SK-N-SH (cell line): ENCODE measurements at regions not wholly inside any gene's neighbourhood (a gene's known extent, or its start where the extent isn't known, plus 50 kb on each side); places are given as distances from the start of the nearest gene placed in this dataset.

Experiments
- CTCF ChIA-PET: fragments of 300-600, 350-600 bp; formaldehyde crosslinking; extraction: SDS; loops from one replicate; lab custom pipeline; 2021; lab: Yijun Ruan, JAX
- POLR2A ChIA-PET: fragments of 350-600 bp; sonication (Branson Sonifier 250); formaldehyde crosslinking; extraction: SDS; loops from one replicate; lab custom pipeline; 2020; ENCODE audit warnings: antibody characterized with exemption, inconsistent platforms; lab: Yijun Ruan, JAX
- DNase-seq: peaks from one replicate; pipeline ENCODE4 v3.0.0; 2012
- H2AFZ ChIP-seq: fragments of 200-600 bp; sonication (generic); 2 replicates; pipeline ENCODE4 v1.8.1; 2016; ENCODE audit warnings: antibody characterized with exemption, mild to moderate bottlenecking, low read depth
- H3F3A ChIP-seq: fragments of 200-600 bp; sonication (generic); replicated peaks from 2 replicates; pipeline ENCODE3; 2016; ENCODE audit warnings: antibody characterized with exemption, mild to moderate bottlenecking; ENCODE audit not compliant: insufficient read depth
- H3K27ac ChIP-seq, 2 experiments: fragments of 200-500 bp in 1 of 2; fragments of 200-600 bp in 1 of 2; sonication (Bioruptor generic) in 1 of 2; sonication (generic), shearing (Covaris generic) in 1 of 2; 2 replicates each; pipeline versions ENCODE4 v1.5.1 to v1.6.1; 2014 to 2016; ENCODE audit warnings: low read depth in 2 of 2, inconsistent platforms in 1 of 2, low read length in 1 of 2, mild to moderate bottlenecking in 1 of 2, mixed read lengths in 1 of 2
- H3K27me3 ChIP-seq: fragments of 200-600 bp; sonication (generic), shearing (Covaris generic); 2 replicates; pipeline ENCODE4 v1.6.1; 2016; ENCODE audit warnings: mixed run types; ENCODE audit not compliant: insufficient read depth
- H3K36me3 ChIP-seq, 2 experiments: fragments of 200-500 bp in 1 of 2; fragments of 200-600 bp in 1 of 2; sonication (Bioruptor generic) in 1 of 2; sonication (generic) in 1 of 2; replicated peaks in 1 of 2; 2 replicates each; pipeline versions ENCODE3 to v1.5.1; 2014 to 2016; ENCODE audit warnings: low read length in 1 of 2, mild to moderate bottlenecking in 1 of 2; ENCODE audit not compliant: insufficient read depth in 2 of 2, control insufficient read depth in 1 of 2
- H3K4me1 ChIP-seq, 2 experiments: fragments of 200-500 bp in 1 of 2; fragments of 200-600 bp in 1 of 2; sonication (Bioruptor generic) in 1 of 2; sonication (generic), shearing (Covaris generic) in 1 of 2; 2 replicates each; pipeline versions ENCODE4 v1.5.1 to v1.6.1; 2014 to 2016; ENCODE audit warnings: low read depth in 1 of 2, low read length in 1 of 2, mixed run types in 1 of 2; ENCODE audit not compliant: insufficient read depth in 2 of 2, control insufficient read depth in 1 of 2
- H3K4me2 ChIP-seq: fragments of 200-600 bp; sonication (generic), shearing (Covaris generic); 2 replicates; pipeline ENCODE4 v1.6.1; 2017; ENCODE audit warnings: mixed run types
- H3K4me3 ChIP-seq, 2 experiments: fragments of 200-500 bp in 1 of 2; fragments of 200-600 bp in 1 of 2; sonication (Bioruptor generic) in 1 of 2; sonication (generic), shearing (Covaris generic) in 1 of 2; 2 replicates each; pipeline versions ENCODE4 v1.5.1 to v1.8.1; 2014 to 2016; ENCODE audit warnings: low read depth in 2 of 2, inconsistent platforms in 1 of 2, low read length in 1 of 2, mild to moderate bottlenecking in 1 of 2, mixed read lengths in 1 of 2, moderate library complexity in 1 of 2
- H3K79me2 ChIP-seq: fragments of 200-600 bp; sonication (generic); 2 replicates; pipeline ENCODE4 v1.8.1; 2017; ENCODE audit warnings: mild to moderate bottlenecking; ENCODE audit not compliant: insufficient read depth
- H3K9ac ChIP-seq: fragments of 200-600 bp; sonication (generic); 2 replicates; pipeline ENCODE4 v1.6.1; 2017; ENCODE audit warnings: mixed run types
- H3K9me2 ChIP-seq: fragments of 200-600 bp; sonication (generic); 2 replicates; pipeline ENCODE4 v1.6.1; 2017; ENCODE audit warnings: mixed run types
- H3K9me3 ChIP-seq: fragments of 200-600 bp; sonication (generic); 2 replicates; pipeline ENCODE4 v1.6.1; 2017; ENCODE audit warnings: mixed run types, mild to moderate bottlenecking, moderate library complexity
- H4K20me1 ChIP-seq: fragments of 200-600 bp; sonication (generic); 2 replicates; pipeline ENCODE4 v1.6.1; 2017; ENCODE audit warnings: mild to moderate bottlenecking, mixed run types; ENCODE audit not compliant: insufficient read depth
- CHD2 ChIP-seq: fragments of 150-350 bp; IDR thresholded peaks from 2 replicates; pipeline ENCODE4 v1.6.1; 2018; ENCODE audit warnings: low read length; ENCODE audit not compliant: partially characterized antibody
- ELF1 ChIP-seq: IDR thresholded peaks from 2 replicates; pipeline ENCODE4 v1.4.0; 2012
- EZH2phosphoT487 ChIP-seq: fragments of 200-600 bp; sonication (generic); IDR thresholded peaks from 2 replicates; pipeline ENCODE4 v1.6.1; 2017; ENCODE audit warnings: low read depth, mixed run types, mild to moderate bottlenecking, antibody characterized with exemption, moderate library complexity, borderline replicate concordance
- FOSL2 ChIP-seq: IDR thresholded peaks from 2 replicates; pipeline ENCODE4 v1.4.0; 2012; ENCODE audit warnings: low read depth, mild to moderate bottlenecking, moderate library complexity, borderline replicate concordance
- FOXM1 ChIP-seq: IDR thresholded peaks from 2 replicates; pipeline ENCODE4 v1.4.0; 2012; ENCODE audit warnings: low read depth, mild to moderate bottlenecking
- GABPA ChIP-seq: IDR thresholded peaks from 2 replicates; pipeline ENCODE4 v1.4.0; 2012; ENCODE audit warnings: low read depth, mild to moderate bottlenecking
- GATA2 ChIP-seq: sonication (generic); formaldehyde crosslinking; IDR thresholded peaks from 2 replicates; pipeline ENCODE4 v1.5.0; 2020; ENCODE audit warnings: mild to moderate bottlenecking, missing genetic modification reagents
- JUND ChIP-seq: IDR thresholded peaks from 2 replicates; pipeline ENCODE4 v1.4.0; 2012
- NFIC ChIP-seq: IDR thresholded peaks from 2 replicates; pipeline ENCODE4 v1.4.0; 2012; ENCODE audit warnings: borderline replicate concordance
- RAD21 ChIP-seq: IDR thresholded peaks from 2 replicates; pipeline ENCODE4 v1.6.1; 2012; ENCODE audit warnings: mild to moderate bottlenecking, low read length
- RCOR1 ChIP-seq: fragments of 150-350 bp; IDR thresholded peaks from 2 replicates; pipeline ENCODE4 v1.6.1; 2017; ENCODE audit warnings: antibody characterized with exemption, low read length
- RFX5 ChIP-seq: IDR thresholded peaks from 2 replicates; pipeline ENCODE4 v1.6.1; 2012; ENCODE audit warnings: mild to moderate bottlenecking, improper control_type of control experiment, low read length
- RXRA ChIP-seq: IDR thresholded peaks from 2 replicates; pipeline ENCODE4 v1.4.0; 2012; ENCODE audit warnings: low read depth, mild to moderate bottlenecking, borderline replicate concordance
- WGBS: methylation state at CpG from one replicate; pipeline ENCODE4 v1.1.6; 2017; ENCODE audit warnings: low lambda C conversion rate; 5-methylcytosine and 5-hydroxymethylcytosine counted together
- TF ChIP-seq, protein P1 (sequence below): IDR thresholded peaks from 2 replicates; pipeline ENCODE4 v1.4.0; 2012; ENCODE audit warnings: low read depth, borderline replicate concordance
- TF ChIP-seq, protein P2 (sequence below): IDR thresholded peaks from 2 replicates; pipeline ENCODE4 v1.6.1; 2012; ENCODE audit warnings: mild to moderate bottlenecking, low read depth, low read length, moderate library complexity
- TF ChIP-seq, protein P3 (sequence below): fragments of 200-600 bp; sonication (generic); IDR thresholded peaks from 2 replicates; pipeline ENCODE4 v1.6.1; 2017; ENCODE audit warnings: antibody characterized with exemption, mild to moderate bottlenecking, moderate library complexity
- TF ChIP-seq, protein P4 (sequence below): fragments of 150-350 bp; IDR thresholded peaks from 2 replicates; pipeline ENCODE4 v1.6.1; 2017; ENCODE audit warnings: antibody characterized with exemption, low read length, low read depth, borderline replicate concordance
- TF ChIP-seq, protein P5 (sequence below): IDR thresholded peaks from 2 replicates; pipeline ENCODE4 v1.4.0; 2012; ENCODE audit warnings: low read depth, borderline replicate concordance
- TF ChIP-seq, protein P6 (sequence below): IDR thresholded peaks from 2 replicates; pipeline ENCODE4; 2012

DNA sequence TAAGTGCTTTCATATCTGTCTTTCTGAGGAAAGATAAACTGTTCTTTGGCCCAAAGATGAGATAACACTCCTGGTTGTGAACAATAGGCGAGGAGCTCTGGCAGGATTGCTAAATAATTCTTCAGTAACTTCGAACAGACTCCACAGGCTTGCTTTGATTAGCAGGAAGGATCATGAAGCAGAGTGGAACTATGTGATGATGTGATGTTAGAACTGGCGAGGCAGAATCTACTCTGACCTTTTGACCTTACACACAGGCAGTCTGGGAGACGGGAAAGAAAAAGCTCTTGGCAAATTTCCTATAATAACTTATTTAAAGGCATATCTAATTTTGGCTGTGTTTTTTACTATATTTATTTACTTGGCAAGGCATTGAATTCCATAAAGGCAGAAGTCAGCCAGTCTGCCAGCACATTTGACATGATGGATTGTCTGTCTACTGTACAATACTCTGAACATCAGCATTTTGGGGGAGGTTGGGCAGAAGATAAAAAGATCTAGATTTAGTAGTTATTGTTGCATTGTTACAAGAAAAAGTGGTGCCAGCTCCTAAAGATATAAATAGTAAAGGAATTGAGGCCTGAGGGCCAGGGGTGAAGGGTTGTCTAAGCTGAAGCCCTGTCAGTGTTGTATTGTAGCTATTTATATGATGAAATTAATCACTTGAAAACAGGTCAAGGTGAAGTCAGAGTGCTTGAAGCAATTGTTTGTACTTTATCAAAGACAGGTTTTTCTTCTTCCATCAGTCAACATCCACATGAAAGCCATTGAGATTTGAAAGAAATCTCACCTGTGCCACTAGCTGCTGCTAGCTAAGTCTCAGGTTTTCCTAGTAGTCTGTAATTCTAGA is 708.8 kb downstream of the LTN1 start:
- Histone ChIP-seq H3K79me2 (no peaks in the 10 kb centered on the region), H3K4me3 (no peak overlapping the region), H4K20me1 (no peaks in the 10 kb centered on the region), H3K4me1 (peaks cover 0 to 16% of the 10 kb centered on the region in 2 experiments; a peak in 2 of 4 replicates), H3K36me3 (no peaks in the 10 kb centered on the region), H3K27me3 (no peaks in the 10 kb centered on the region), H3K4me2 (peak overlapping the region; percentile 41), H3K27ac (peak overlapping the region; percentile 75 to 96), H3K9me3 (no peaks in the 10 kb centered on the region), H3K9me2 (no peaks in the 10 kb centered on the region), H3F3A (peaks cover 24% of the 10 kb centered on the region), H3K9ac (peak overlapping the region; percentile 29; the same call in 1 of the 2 replicates), H2AFZ (peak overlapping the region; percentile 37; the same call in 1 of the 2 replicates)
- ChIA-PET CTCF (interaction anchor here (0.7 to 2.8 kb wide), 6 partner anchors 14 to 717 kb away, joined by 3 to 13 read pairs (median 3); no protein-coding TSS in a partner anchor), POLR2A (interaction anchor here (1.9 kb wide), 1 partner anchor 15 kb away, joined by 8 read pairs; no protein-coding TSS in a partner anchor)
- peak; percentile 22 for DNase-seq
- 2% methylated on average over 4 of the region's 4 CpGs for WGBS
- TF ChIP-seq, protein P1, sequence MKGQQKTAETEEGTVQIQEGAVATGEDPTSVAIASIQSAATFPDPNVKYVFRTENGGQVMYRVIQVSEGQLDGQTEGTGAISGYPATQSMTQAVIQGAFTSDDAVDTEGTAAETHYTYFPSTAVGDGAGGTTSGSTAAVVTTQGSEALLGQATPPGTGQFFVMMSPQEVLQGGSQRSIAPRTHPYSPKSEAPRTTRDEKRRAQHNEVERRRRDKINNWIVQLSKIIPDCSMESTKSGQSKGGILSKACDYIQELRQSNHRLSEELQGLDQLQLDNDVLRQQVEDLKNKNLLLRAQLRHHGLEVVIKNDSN: no peak
- TF ChIP-seq FOSL2 (no peak), RXRA (peak; percentile 95), ELF1 (no peak), JUND (peak; percentile 62; the same call in 1 of the 2 replicates), RAD21 (no peak; the same call in 1 of the 2 replicates), RCOR1 (peak; percentile 86), GATA2 (CRISPR knock-in tag) (peak; percentile 62; the same call in 1 of the 2 replicates), GABPA (no peak), EZH2phosphoT487 (no peak), NFIC (peak; percentile 90), FOXM1 (0 out of 2 replicates have a peak, but pooled peaks have one; percentile 77), RFX5 (no peak), CHD2 (peak; percentile 6)
- TF ChIP-seq, protein P2, sequence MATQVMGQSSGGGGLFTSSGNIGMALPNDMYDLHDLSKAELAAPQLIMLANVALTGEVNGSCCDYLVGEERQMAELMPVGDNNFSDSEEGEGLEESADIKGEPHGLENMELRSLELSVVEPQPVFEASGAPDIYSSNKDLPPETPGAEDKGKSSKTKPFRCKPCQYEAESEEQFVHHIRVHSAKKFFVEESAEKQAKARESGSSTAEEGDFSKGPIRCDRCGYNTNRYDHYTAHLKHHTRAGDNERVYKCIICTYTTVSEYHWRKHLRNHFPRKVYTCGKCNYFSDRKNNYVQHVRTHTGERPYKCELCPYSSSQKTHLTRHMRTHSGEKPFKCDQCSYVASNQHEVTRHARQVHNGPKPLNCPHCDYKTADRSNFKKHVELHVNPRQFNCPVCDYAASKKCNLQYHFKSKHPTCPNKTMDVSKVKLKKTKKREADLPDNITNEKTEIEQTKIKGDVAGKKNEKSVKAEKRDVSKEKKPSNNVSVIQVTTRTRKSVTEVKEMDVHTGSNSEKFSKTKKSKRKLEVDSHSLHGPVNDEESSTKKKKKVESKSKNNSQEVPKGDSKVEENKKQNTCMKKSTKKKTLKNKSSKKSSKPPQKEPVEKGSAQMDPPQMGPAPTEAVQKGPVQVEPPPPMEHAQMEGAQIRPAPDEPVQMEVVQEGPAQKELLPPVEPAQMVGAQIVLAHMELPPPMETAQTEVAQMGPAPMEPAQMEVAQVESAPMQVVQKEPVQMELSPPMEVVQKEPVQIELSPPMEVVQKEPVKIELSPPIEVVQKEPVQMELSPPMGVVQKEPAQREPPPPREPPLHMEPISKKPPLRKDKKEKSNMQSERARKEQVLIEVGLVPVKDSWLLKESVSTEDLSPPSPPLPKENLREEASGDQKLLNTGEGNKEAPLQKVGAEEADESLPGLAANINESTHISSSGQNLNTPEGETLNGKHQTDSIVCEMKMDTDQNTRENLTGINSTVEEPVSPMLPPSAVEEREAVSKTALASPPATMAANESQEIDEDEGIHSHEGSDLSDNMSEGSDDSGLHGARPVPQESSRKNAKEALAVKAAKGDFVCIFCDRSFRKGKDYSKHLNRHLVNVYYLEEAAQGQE: no peak
- TF ChIP-seq, protein P3, sequence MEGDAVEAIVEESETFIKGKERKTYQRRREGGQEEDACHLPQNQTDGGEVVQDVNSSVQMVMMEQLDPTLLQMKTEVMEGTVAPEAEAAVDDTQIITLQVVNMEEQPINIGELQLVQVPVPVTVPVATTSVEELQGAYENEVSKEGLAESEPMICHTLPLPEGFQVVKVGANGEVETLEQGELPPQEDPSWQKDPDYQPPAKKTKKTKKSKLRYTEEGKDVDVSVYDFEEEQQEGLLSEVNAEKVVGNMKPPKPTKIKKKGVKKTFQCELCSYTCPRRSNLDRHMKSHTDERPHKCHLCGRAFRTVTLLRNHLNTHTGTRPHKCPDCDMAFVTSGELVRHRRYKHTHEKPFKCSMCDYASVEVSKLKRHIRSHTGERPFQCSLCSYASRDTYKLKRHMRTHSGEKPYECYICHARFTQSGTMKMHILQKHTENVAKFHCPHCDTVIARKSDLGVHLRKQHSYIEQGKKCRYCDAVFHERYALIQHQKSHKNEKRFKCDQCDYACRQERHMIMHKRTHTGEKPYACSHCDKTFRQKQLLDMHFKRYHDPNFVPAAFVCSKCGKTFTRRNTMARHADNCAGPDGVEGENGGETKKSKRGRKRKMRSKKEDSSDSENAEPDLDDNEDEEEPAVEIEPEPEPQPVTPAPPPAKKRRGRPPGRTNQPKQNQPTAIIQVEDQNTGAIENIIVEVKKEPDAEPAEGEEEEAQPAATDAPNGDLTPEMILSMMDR: no peak
- TF ChIP-seq, protein P4, sequence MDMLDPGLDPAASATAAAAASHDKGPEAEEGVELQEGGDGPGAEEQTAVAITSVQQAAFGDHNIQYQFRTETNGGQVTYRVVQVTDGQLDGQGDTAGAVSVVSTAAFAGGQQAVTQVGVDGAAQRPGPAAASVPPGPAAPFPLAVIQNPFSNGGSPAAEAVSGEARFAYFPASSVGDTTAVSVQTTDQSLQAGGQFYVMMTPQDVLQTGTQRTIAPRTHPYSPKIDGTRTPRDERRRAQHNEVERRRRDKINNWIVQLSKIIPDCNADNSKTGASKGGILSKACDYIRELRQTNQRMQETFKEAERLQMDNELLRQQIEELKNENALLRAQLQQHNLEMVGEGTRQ: no peak
- TF ChIP-seq, protein P5, sequence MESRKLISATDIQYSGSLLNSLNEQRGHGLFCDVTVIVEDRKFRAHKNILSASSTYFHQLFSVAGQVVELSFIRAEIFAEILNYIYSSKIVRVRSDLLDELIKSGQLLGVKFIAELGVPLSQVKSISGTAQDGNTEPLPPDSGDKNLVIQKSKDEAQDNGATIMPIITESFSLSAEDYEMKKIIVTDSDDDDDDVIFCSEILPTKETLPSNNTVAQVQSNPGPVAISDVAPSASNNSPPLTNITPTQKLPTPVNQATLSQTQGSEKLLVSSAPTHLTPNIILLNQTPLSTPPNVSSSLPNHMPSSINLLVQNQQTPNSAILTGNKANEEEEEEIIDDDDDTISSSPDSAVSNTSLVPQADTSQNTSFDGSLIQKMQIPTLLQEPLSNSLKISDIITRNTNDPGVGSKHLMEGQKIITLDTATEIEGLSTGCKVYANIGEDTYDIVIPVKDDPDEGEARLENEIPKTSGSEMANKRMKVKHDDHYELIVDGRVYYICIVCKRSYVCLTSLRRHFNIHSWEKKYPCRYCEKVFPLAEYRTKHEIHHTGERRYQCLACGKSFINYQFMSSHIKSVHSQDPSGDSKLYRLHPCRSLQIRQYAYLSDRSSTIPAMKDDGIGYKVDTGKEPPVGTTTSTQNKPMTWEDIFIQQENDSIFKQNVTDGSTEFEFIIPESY: no peak; the same call in 1 of the 2 replicates
- TF ChIP-seq, protein P6, sequence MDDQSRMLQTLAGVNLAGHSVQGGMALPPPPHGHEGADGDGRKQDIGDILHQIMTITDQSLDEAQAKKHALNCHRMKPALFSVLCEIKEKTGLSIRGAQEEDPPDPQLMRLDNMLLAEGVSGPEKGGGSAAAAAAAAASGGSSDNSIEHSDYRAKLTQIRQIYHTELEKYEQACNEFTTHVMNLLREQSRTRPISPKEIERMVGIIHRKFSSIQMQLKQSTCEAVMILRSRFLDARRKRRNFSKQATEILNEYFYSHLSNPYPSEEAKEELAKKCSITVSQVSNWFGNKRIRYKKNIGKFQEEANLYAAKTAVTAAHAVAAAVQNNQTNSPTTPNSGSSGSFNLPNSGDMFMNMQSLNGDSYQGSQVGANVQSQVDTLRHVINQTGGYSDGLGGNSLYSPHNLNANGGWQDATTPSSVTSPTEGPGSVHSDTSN: peak; percentile 94
